Vagina (tissue), 2 donors: ENCODE measurements at regions not wholly inside any gene's neighbourhood (a gene's known extent, or its start where the extent isn't known, plus 50 kb on each side); places are given as distances from the start of the nearest gene placed in this dataset.

Experiments used
- POLR2A ChIP-seq, 2 donors: fragments of 450-650 bp; IDR thresholded peaks; one replicate each; pipeline ENCODE4 v1.6.1; 2017; ENCODE audit warnings: antibody characterized with exemption in 2 of 2, mild to moderate bottlenecking in 2 of 2, moderate library complexity in 2 of 2
- POLR2AphosphoS5 ChIP-seq, 2 donors: sonication (generic); formaldehyde crosslinking; IDR thresholded peaks; one replicate each; pipeline ENCODE4 v1.9.0; 2017; ENCODE audit warnings: antibody characterized with exemption in 2 of 2, mild to moderate bottlenecking in 2 of 2, low read depth in 1 of 2; ENCODE audit not compliant: insufficient read depth in 1 of 2

DNA sequence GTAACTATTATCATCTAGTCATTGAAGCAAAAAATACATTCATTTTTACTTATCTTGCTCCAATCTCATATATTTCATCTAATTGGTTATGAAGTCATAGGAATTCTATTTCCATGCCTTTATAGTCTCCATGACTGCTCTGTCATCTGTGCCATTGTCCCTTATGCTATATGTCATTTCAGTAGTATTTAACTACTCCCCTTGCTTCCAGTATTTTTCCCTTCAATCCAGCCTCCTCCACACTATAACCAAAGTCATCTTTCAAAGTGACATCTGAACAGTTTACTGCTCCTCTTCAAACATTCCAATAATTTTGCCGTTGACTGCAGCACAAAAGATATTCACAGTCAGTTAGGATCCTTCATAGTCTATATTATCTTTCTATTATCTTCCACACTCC, 216.6 kb upstream of the HS3ST5 start:
- TF ChIP-seq POLR2A (IDR thresholded peaks at IDR 0.05) (no peak), POLR2AphosphoS5 (IDR thresholded peaks at IDR 0.05; ENCODE audit: insufficient read depth in 1 of 2, low read depth in 1 of 2) (no peak)
